Right lobe of liver (tissue), 4 donors: ENCODE measurements at regions not wholly inside any gene's neighbourhood (a gene's known extent, or its start where the extent isn't known, plus 50 kb on each side); places are given as distances from the start of the nearest gene placed in this dataset.

Source experiments
- CTCF ChIP-seq, 4 donors: fragments of 200-600 bp in 3 of 4; fragments of 450-650 bp in 1 of 4; IDR thresholded peaks; one replicate each; pipeline versions ENCODE4 v1.5.1 to v1.8.0; 2016 to 2022; ENCODE audit warnings: antibody characterized with exemption in 4 of 4, mild to moderate bottlenecking in 2 of 4
- POLR2A ChIP-seq: fragments of 450-650 bp; IDR thresholded peaks from one replicate; pipeline ENCODE4 v1.6.1; 2017; ENCODE audit warnings: antibody characterized with exemption, mild to moderate bottlenecking
- donor health status: DM: no; HTN: no; CAD: no.
- donor health status: DM: no; HTN: no; CAD: no.
- donor health status: DM: no; HTN: yes; CAD: no.

GRCh38 chr9:22582221-22582620 lies 135.6 kb downstream of the DMRTA1 start:
- no peak for TF ChIP-seq CTCF (IDR thresholded peaks at IDR 0.05)
- no peak for TF ChIP-seq POLR2A
